Keratinocyte (primary cell): ENCODE measurements at regions not wholly inside any gene's neighbourhood (a gene's known extent, or its start where the extent isn't known, plus 50 kb on each side); places are given as distances from the start of the nearest gene placed in this dataset.

ENCODE experiments used
- CTCF ChIP-seq, 3 experiments: IDR thresholded peaks in 1 of 3; conservative IDR thresholded peaks in 1 of 3; optimal IDR thresholded peaks in 1 of 3; 2 replicates in 2 of 3; 3 replicates in 1 of 3; pipeline versions ENCODE3 to v1.5.1; 2011; ENCODE audit warnings: low read length in 3 of 3, mild to moderate bottlenecking in 3 of 3, moderate library complexity in 2 of 3, control low read depth in 1 of 3, inconsistent platforms in 1 of 3; ENCODE audit not compliant: insufficient read depth in 2 of 3; ENCODE audit errors: extremely low read depth in 1 of 3
- EZH2 ChIP-seq: IDR thresholded peaks from one replicate; pipeline ENCODE4 v1.6.1; 2012; ENCODE audit warnings: inconsistent platforms, mild to moderate bottlenecking, low read length, moderate library complexity

GRCh38 chr6:78670802-78671201, 196.5 kb upstream of the IRAK1BP1 start:
- no peak for TF ChIP-seq EZH2
- no peak for TF ChIP-seq CTCF (optimal IDR thresholded peaks at IDR 0.05 in 1 of 3, IDR thresholded peaks at IDR 0.05 in 1 of 3, conservative IDR thresholded peaks at IDR 0.05 in 1 of 3; ENCODE audit: extremely low read depth in 1 of 3, insufficient read depth in 2 of 3, low read length in 3 of 3)
